Activated CD8-positive, alpha-beta T cell treated with anti-CD3 and anti-CD28 coated beads for 36 hours (primary cell): ENCODE measurements at regions not wholly inside any gene's neighbourhood (a gene's known extent, or its start where the extent isn't known, plus 50 kb on each side); places are given as distances from the start of the nearest gene placed in this dataset.

Experiments used
- ATAC-seq: fragments of 200-7000 bp; cut with Tn5 transposase; one replicate; pipeline ENCODE4 v1.10.0; 2021; ENCODE audit warnings: mild to moderate bottlenecking, moderate library complexity
- CTCF ChIA-PET: fragments of 350-600 bp; sonication (Branson Sonifier 250); formaldehyde crosslinking; loops from one replicate; lab custom pipeline; 2021; ENCODE audit warnings: antibody characterized with exemption; lab: Charles Lee
- POLR2A ChIA-PET: fragments of 350-600 bp; sonication (Branson Sonifier 250); formaldehyde crosslinking; loops from one replicate; lab custom pipeline; 2021; ENCODE audit warnings: antibody characterized with exemption; lab: Charles Lee
- DNase-seq: peaks from one replicate; pipeline ENCODE4 v3.0.0-alpha.2; 2020
- H3K27ac Mint-ChIP-seq: one replicate; pipeline ENCODE4 v1.8.0; 2021; ENCODE audit warnings: mild to moderate bottlenecking, mixed read lengths
- H3K27me3 Mint-ChIP-seq: one replicate; pipeline ENCODE4 v1.8.0; 2021; ENCODE audit warnings: mixed read lengths
- H3K36me3 Mint-ChIP-seq: one replicate; pipeline ENCODE4 v1.8.0; 2021; ENCODE audit warnings: low read depth, mixed read lengths
- H3K4me1 Mint-ChIP-seq: one replicate; pipeline ENCODE4 v1.8.0; 2021; ENCODE audit warnings: low read depth, mixed read lengths
- H3K4me3 Mint-ChIP-seq: one replicate; pipeline ENCODE4 v1.8.0; 2021; ENCODE audit warnings: mild to moderate bottlenecking, moderate library complexity, mixed read lengths
- H3K9me3 Mint-ChIP-seq: one replicate; pipeline ENCODE4 v1.8.0; 2021; ENCODE audit warnings: mixed read lengths
- CTCF ChIP-seq: fragments of 200-600 bp; IDR thresholded peaks from one replicate; pipeline ENCODE4 v1.8.0; 2022; ENCODE audit warnings: antibody characterized with exemption, mild to moderate bottlenecking
- intact Hi-C: fragments of 100-400 bp; cut with micrococcal nuclease; formaldehyde crosslinking; loops from one replicate; pipeline ENCODE4 v1.10.0; 2022

- intact Hi-C loops: loop anchor here (10.0 kb wide), 1 partner anchor 371 kb away; no protein-coding TSS in a partner anchor
- no peak for DNase-seq
- H3K27me3 Mint-ChIP-seq: peaks cover 9% of the 10 kb centered on the region
- H3K9me3 Mint-ChIP-seq: peaks cover 4% of the 10 kb centered on the region
- ATAC-seq: no peak
- no peak overlapping the region for H3K27ac Mint-ChIP-seq
- H3K36me3 Mint-ChIP-seq: no peaks in the 10 kb centered on the region
- H3K4me1 Mint-ChIP-seq: no peaks in the 10 kb centered on the region
- no peak for TF ChIP-seq CTCF
- no peak overlapping the region for H3K4me3 Mint-ChIP-seq
- CTCF ChIA-PET: interaction anchor here (0.9 kb wide), 1 partner anchor 28 kb away, joined by 3 read pairs; no protein-coding TSS in a partner anchor
- POLR2A ChIA-PET: no interaction called here
These were observed 87.3 kb downstream of the EMP1 start for GRCh38 chr12:13283867-13284266.

GRCh38 chr12:13282861-13283260 is 86.3 kb downstream of the EMP1 start:
- H3K4me3 Mint-ChIP-seq: no peak overlapping the region
- DNase-seq (no peak), ATAC-seq (no peak)
- intact Hi-C loops: loop anchor here (10.0 kb wide), 1 partner anchor 372 kb away; no protein-coding TSS in a partner anchor
- no peak for TF ChIP-seq CTCF
- ChIA-PET CTCF (interaction anchor here (0.6 to 0.9 kb wide), 4 partner anchors 27 to 904 kb away, joined by 3 read pairs; no protein-coding TSS in a partner anchor), POLR2A (interaction anchor here (0.6 kb wide), 1 partner anchor 60 kb away, joined by 3 read pairs; no protein-coding TSS in a partner anchor)
- H3K27ac Mint-ChIP-seq: no peak overlapping the region
- H3K36me3 Mint-ChIP-seq: no peaks in the 10 kb centered on the region
- H3K4me1 Mint-ChIP-seq: peaks cover 2% of the 10 kb centered on the region
- peaks cover 4% of the 10 kb centered on the region for H3K9me3 Mint-ChIP-seq
- H3K27me3 Mint-ChIP-seq: peaks cover 12% of the 10 kb centered on the region

GRCh38 chr12:13278249-13278787 is 81.8 kb downstream of the EMP1 start:
- ATAC-seq (peak; percentile 92), DNase-seq (peak; percentile 71)
- Mint-ChIP-seq H3K27ac (no peak overlapping the region), H3K4me3 (no peak overlapping the region), H3K9me3 (peaks cover 4% of the 10 kb centered on the region), H3K4me1 (peaks cover 2% of the 10 kb centered on the region), H3K36me3 (no peaks in the 10 kb centered on the region), H3K27me3 (peaks cover 33% of the 10 kb centered on the region)
- ChIA-PET POLR2A (no interaction called here), CTCF (interaction anchor here (0.6 to 4.1 kb wide), 34 partner anchors 9 to 889 kb away, joined by 3 to 36 read pairs (median 4); no protein-coding TSS in a partner anchor)
- intact Hi-C loops: loop anchor here (5.0 kb wide), 1 partner anchor 259 kb away; no protein-coding TSS in a partner anchor
- TF ChIP-seq CTCF: peak; percentile 98

- ChIA-PET POLR2A (no interaction called here), CTCF (interaction anchor here (1.1 to 3.6 kb wide), 4 partner anchors 11 to 73 kb away, joined by 3 to 15 read pairs (median 4); no protein-coding TSS in a partner anchor)
- Mint-ChIP-seq H3K4me3 (no peak overlapping the region), H3K27me3 (peaks cover 39% of the 10 kb centered on the region), H3K27ac (no peak overlapping the region), H3K4me1 (peaks cover 2% of the 10 kb centered on the region), H3K9me3 (peaks cover 4% of the 10 kb centered on the region), H3K36me3 (no peaks in the 10 kb centered on the region)
- DNase-seq: no peak
- no peak for TF ChIP-seq CTCF
- intact Hi-C loops: loop anchor here (5.0 kb wide), 1 partner anchor 260 kb away; no protein-coding TSS in a partner anchor
- ATAC-seq: no peak
These were observed 80.8 kb downstream of the EMP1 start for GRCh38 chr12:13277293-13277692.
